Stimulated activated naive CD8-positive, alpha-beta T cell treated with anti-CD3 and anti-CD28 coated beads, Interleukin-15, Interleukin-2, amounts not matched to agents 100 ng/mL and 50 ng/mL, for 24 hours (primary cell): ENCODE measurements at regions not wholly inside any gene's neighbourhood (a gene's known extent, or its start where the extent isn't known, plus 50 kb on each side); places are given as distances from the start of the nearest gene placed in this dataset.

ENCODE experiments used
- H3K27ac Mint-ChIP-seq: one replicate; pipeline ENCODE4 v1.8.0; 2021; ENCODE audit warnings: mild to moderate bottlenecking, mixed read lengths
- H3K27me3 Mint-ChIP-seq: one replicate; pipeline ENCODE4 v1.8.0; 2021; ENCODE audit warnings: mixed read lengths
- H3K36me3 Mint-ChIP-seq: one replicate; pipeline ENCODE4 v1.8.0; 2021; ENCODE audit warnings: low read depth, mixed read lengths
- H3K4me1 Mint-ChIP-seq: one replicate; pipeline ENCODE4 v1.8.0; 2021; ENCODE audit warnings: low read depth, mixed read lengths
- H3K4me3 Mint-ChIP-seq: one replicate; pipeline ENCODE4 v1.8.0; 2021; ENCODE audit warnings: mild to moderate bottlenecking, mixed read lengths
- H3K9me3 Mint-ChIP-seq: one replicate; pipeline ENCODE4 v1.8.0; 2021; ENCODE audit warnings: mixed read lengths

DNA sequence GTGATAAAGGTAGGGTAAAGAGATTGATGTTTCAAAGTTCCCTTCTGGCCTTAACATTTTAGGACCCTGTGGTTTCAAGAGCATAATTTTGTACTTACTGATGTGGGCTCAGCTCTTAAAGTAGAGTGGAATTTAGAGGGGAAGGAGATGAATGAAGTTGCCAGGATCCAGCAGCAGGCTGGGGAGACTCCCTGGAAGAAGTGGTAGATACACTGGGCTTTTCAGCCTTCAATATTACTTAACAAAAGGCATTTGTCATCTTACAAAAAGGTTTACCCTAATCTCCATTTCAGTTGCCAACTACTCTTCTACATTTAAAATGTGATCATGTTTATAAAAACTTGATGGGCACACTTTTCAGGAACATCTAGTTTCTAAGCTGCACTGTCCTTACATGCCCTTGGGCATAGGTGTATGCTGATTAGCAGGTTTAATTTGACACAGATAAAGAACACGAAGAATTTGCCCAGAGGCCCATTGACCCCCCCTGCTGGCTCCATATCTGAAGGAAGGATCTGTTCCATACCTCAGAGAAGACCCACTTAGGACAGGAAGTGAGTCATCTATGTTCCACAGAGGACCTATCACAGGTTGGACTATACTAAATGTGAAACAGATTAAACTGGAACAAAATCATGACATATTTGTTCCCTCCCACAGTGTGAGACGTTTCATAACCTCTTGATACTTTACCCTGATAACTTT lies 93.0 kb upstream of the LPP start:
- H3K4me1 Mint-ChIP-seq, result peaks cover 43% of the 10 kb centered on the region
- H3K27me3 Mint-ChIP-seq, result no peaks in the 10 kb centered on the region
- H3K27ac Mint-ChIP-seq, result peak overlapping the region; percentile 90
- no peaks in the 10 kb centered on the region for H3K36me3 Mint-ChIP-seq
- no peaks in the 10 kb centered on the region for H3K9me3 Mint-ChIP-seq
- peak overlapping the region; percentile 54 for H3K4me3 Mint-ChIP-seq

DNA sequence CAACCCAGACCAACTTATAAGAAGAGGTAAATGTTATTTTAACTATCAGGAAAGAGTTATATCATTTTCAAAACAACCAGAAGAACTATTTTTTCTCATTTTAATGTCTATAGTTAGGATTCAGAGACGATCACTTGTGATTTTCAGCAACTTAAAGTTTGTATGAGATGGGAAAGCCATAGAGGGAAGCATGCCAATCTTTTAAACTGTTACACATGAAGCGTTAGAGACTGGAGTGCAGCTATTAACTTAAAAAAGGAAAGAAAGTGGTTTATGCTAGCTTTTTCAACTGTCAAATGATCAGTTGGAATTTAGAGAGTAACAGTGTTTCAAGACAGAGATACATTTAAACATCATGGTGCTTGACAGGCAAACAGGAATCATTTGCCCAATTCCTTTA lies 91.7 kb upstream of the LPP start:
- H3K4me1 Mint-ChIP-seq, result peaks cover 43% of the 10 kb centered on the region
- H3K9me3 Mint-ChIP-seq, result no peaks in the 10 kb centered on the region
- no peak overlapping the region for H3K27ac Mint-ChIP-seq
- no peaks in the 10 kb centered on the region for H3K27me3 Mint-ChIP-seq
- H3K4me3 Mint-ChIP-seq, result no peak overlapping the region
- H3K36me3 Mint-ChIP-seq, result no peaks in the 10 kb centered on the region

GRCh38 chr3:188064831-188065493 lies 89.0 kb upstream of the LPP start:
- H3K27me3 Mint-ChIP-seq, result no peaks in the 10 kb centered on the region
- H3K9me3 Mint-ChIP-seq, result no peaks in the 10 kb centered on the region
- no peaks in the 10 kb centered on the region for H3K36me3 Mint-ChIP-seq
- peaks cover 43% of the 10 kb centered on the region for H3K4me1 Mint-ChIP-seq
- no peak overlapping the region for H3K27ac Mint-ChIP-seq
- H3K4me3 Mint-ChIP-seq, result no peak overlapping the region

- H3K36me3 Mint-ChIP-seq, result no peaks in the 10 kb centered on the region
- no peaks in the 10 kb centered on the region for H3K27me3 Mint-ChIP-seq
- H3K9me3 Mint-ChIP-seq, result no peaks in the 10 kb centered on the region
- peaks cover 31% of the 10 kb centered on the region for H3K4me1 Mint-ChIP-seq
- H3K27ac Mint-ChIP-seq, result no peak overlapping the region
- H3K4me3 Mint-ChIP-seq, result no peak overlapping the region
Observed at GRCh38 chr3:188066141-188066540, 87.8 kb upstream of the LPP start.

- Mint-ChIP-seq H3K36me3 (no peaks in the 10 kb centered on the region), H3K9me3 (no peaks in the 10 kb centered on the region), H3K27ac (no peak overlapping the region), H3K27me3 (no peaks in the 10 kb centered on the region), H3K4me1 (peaks cover 13% of the 10 kb centered on the region), H3K4me3 (no peak overlapping the region)
Observed at GRCh38 chr3:188067932-188068331, 86.0 kb upstream of the LPP start.

DNA sequence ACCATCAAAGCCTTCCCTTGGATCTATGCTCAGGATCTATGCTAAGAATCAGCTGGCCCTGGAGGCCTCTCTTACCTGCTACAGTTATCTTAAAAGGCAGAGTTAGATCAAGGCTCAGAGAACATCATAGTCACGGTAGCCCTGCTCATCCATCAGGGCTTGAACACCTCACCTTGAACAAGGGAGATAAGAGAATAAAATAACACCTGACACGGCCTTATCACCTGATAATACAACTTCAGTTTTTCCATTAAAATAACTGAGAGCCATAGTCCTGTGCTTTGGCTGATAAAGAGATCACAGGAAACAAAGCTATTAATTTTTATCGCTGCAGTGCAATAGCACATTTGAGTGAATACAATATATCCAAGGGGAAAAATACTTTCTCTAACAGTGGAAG lies 85.6 kb upstream of the LPP start:
- H3K27me3 Mint-ChIP-seq, result no peaks in the 10 kb centered on the region
- H3K27ac Mint-ChIP-seq, result no peak overlapping the region
- peaks cover 11% of the 10 kb centered on the region for H3K4me1 Mint-ChIP-seq
- H3K4me3 Mint-ChIP-seq, result no peak overlapping the region
- H3K36me3 Mint-ChIP-seq, result no peaks in the 10 kb centered on the region
- H3K9me3 Mint-ChIP-seq, result no peaks in the 10 kb centered on the region

- no peaks in the 10 kb centered on the region for H3K36me3 Mint-ChIP-seq
- H3K9me3 Mint-ChIP-seq, result no peaks in the 10 kb centered on the region
- H3K27me3 Mint-ChIP-seq, result no peaks in the 10 kb centered on the region
- no peak overlapping the region for H3K27ac Mint-ChIP-seq
- H3K4me1 Mint-ChIP-seq, result no peaks in the 10 kb centered on the region
- no peak overlapping the region for H3K4me3 Mint-ChIP-seq
Observed at GRCh38 chr3:188071636-188072035, 82.3 kb upstream of the LPP start.

DNA sequence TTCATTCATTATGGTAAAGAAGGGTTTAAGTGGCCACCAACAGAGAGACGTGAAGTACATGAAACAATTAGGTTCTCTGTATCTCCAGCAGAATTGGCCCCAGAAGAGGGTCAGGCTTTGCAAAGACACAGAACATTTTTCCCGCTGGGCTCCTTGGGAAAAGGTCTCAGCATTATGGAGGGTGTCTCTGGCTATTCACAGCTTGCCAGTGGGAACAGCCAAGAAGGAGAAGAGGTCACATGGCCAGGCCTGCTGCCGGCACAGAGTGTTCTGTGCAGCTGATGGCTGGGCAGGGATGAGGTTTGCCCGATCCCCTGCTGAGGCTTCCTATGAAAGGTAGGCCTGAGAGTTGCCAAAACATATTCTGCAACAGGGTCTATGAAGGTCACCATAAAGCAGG lies 77.8 kb upstream of the LPP start:
- Mint-ChIP-seq H3K36me3 (no peaks in the 10 kb centered on the region), H3K4me1 (peaks cover 4% of the 10 kb centered on the region), H3K27me3 (no peaks in the 10 kb centered on the region), H3K27ac (no peak overlapping the region), H3K9me3 (peaks cover 10% of the 10 kb centered on the region), H3K4me3 (no peak overlapping the region)

DNA sequence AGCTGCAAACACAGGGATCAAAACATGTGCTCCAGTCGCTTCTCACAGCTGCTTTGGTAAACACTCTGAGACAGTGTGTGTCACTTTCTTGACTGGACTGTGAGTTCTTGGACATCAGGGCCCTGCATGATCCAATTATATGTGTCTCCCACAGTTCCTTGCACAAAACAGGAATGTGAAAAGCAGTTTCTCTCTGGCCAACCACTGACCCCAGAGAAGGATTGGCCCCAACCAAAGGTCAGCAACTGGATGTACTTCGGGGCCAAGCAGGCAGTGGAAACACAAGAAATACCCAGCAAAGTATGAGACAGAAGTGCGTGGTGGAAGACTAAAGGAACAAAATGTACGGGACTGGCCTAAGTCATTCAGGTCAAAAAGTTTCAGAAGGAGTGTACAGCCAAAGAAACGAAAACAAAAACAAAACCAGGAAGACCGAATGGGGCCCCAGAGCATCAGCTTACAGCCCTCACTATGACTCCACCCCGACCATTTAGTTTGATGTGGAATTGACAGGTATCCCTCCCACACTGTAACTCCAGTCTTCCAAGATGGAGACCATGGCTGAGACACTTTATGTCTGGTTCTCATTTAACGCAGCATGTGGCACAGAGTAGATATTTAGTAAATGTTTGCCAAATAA lies 76.7 kb upstream of the LPP start:
- peaks cover 10% of the 10 kb centered on the region for H3K9me3 Mint-ChIP-seq
- H3K36me3 Mint-ChIP-seq, result no peaks in the 10 kb centered on the region
- no peaks in the 10 kb centered on the region for H3K27me3 Mint-ChIP-seq
- peak overlapping the region; percentile 68 for H3K27ac Mint-ChIP-seq
- peaks cover 4% of the 10 kb centered on the region for H3K4me1 Mint-ChIP-seq
- no peak overlapping the region for H3K4me3 Mint-ChIP-seq

GRCh38 chr3:188080091-188080490 lies 73.9 kb upstream of the LPP start:
- H3K9me3 Mint-ChIP-seq, result peaks cover 10% of the 10 kb centered on the region
- H3K36me3 Mint-ChIP-seq, result no peaks in the 10 kb centered on the region
- no peak overlapping the region for H3K27ac Mint-ChIP-seq
- peaks cover 4% of the 10 kb centered on the region for H3K4me1 Mint-ChIP-seq
- no peak overlapping the region for H3K4me3 Mint-ChIP-seq
- H3K27me3 Mint-ChIP-seq, result no peaks in the 10 kb centered on the region

DNA sequence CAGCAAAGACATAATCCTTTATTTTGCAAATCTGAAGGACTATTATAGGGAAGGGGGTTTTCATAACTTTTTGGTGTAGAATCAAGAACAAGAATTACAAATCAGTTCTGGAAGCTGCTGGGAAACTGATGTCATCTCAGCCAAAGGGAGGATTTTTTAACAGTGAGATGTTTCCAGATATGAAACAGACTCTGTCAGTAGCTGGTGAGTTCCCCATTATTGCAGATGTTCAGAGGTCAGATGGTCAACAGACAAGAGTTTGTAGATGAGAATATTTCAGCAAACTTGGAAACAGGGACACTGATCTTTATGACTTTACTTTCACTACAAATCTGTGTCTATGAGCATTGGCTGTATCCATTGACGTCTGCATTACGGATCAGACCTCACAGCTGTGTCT lies 71.9 kb upstream of the LPP start:
- Mint-ChIP-seq H3K4me3 (no peak overlapping the region), H3K9me3 (peaks cover 10% of the 10 kb centered on the region), H3K27me3 (no peaks in the 10 kb centered on the region), H3K36me3 (no peaks in the 10 kb centered on the region), H3K27ac (no peak overlapping the region), H3K4me1 (peaks cover 4% of the 10 kb centered on the region)

DNA sequence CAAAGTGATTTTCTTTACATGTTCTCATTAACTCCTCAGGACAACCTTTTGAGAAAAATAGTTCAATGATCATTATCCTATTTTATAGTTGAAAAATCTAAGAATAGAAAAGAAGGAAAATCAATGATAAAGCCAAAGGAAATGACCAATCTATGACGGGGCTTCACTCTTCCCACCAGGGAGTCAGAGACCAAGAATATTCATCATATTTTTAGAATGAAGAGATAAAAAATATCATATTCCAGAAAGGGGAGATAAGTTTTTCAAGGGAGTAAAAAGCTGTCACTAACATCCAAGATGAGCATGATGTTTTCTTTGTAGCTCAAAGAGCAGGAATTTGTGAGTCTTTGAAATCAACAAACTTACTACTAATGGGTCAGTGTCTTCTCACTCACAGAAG lies 71.5 kb upstream of the LPP start:
- Mint-ChIP-seq H3K36me3 (no peaks in the 10 kb centered on the region), H3K9me3 (peaks cover 10% of the 10 kb centered on the region), H3K4me3 (no peak overlapping the region), H3K27ac (no peak overlapping the region), H3K4me1 (peaks cover under 1% of the 10 kb centered on the region), H3K27me3 (no peaks in the 10 kb centered on the region)

DNA sequence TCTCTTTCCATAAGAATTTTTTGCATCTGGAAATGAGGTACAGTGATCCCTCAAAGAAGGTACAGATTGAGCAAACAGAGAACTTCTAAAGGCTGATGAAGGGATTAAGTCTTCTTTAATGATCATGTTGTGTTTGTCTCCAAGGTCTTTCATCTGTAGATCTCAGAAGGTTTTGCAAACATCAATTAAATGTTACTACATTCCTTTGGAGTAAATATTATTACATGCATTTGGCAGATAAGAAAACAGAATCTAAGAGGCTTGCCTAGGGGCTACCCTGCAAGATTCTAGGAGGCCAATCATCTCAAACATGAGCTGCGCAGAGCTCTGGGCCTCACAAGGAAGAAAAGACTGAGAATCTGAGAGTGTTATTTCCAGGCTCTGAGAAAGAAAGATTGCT lies 70.9 kb upstream of the LPP start:
- no peak overlapping the region for H3K27ac Mint-ChIP-seq
- no peak overlapping the region for H3K4me3 Mint-ChIP-seq
- peaks cover 10% of the 10 kb centered on the region for H3K9me3 Mint-ChIP-seq
- no peaks in the 10 kb centered on the region for H3K27me3 Mint-ChIP-seq
- no peaks in the 10 kb centered on the region for H3K36me3 Mint-ChIP-seq
- no peaks in the 10 kb centered on the region for H3K4me1 Mint-ChIP-seq

DNA sequence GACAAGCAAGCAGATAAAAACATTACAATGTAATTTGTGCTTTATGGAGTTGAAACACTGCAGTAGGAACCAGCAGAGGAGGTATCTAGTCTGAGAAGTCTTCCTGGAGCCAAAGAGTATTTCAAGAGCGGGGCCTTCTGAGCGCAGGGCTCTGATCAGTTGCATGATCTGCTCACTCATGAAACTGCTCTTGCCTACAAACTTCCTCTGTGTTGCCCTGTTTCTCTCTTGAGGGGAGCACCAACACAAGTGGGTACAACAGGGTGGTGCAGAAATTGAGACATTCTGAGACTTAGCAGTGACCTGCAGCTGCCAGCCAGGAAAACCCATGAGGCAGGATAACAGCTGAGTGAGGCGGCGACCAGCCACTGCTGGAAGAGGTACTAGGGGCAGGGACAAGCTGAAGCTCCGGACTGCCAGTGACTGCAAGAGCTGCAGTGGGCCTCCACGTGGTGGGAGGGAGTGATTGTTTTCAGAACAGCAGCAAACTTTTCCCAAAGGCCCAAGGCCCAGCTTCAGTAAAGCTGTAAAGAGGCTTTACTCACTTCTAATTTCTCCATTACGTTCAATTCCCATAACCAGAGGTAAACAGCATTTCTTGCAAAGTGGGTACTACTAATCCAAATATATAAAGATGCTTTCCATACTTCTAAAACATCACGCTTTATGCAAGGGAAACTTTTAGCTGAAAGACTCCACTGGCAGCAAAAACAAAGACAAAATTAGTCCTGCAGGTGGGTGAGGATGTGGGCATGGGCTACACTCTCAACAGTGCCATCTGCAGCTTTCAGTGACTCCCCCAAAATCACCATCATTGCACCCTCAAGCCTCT lies 69.0 kb upstream of the LPP start:
- Mint-ChIP-seq H3K36me3 (no peaks in the 10 kb centered on the region), H3K27ac (no peak overlapping the region), H3K4me3 (no peak overlapping the region), H3K9me3 (peaks cover 6% of the 10 kb centered on the region), H3K27me3 (no peaks in the 10 kb centered on the region), H3K4me1 (no peaks in the 10 kb centered on the region)
